Mesendoderm (in vitro differentiated cells): ENCODE measurements at regions not wholly inside any gene's neighbourhood (a gene's known extent, or its start where the extent isn't known, plus 50 kb on each side); places are given as distances from the start of the nearest gene placed in this dataset.
"Not testable (repeated sequence)": the region's sequence is repeated elsewhere in the genome, so short reads cannot be mapped to it uniquely, and the experiment has no call there.

ENCODE experiments used
- DNase-seq: peaks from one replicate; pipeline ENCODE4 v3.0.0; 2013
- H2AK5ac ChIP-seq: 2 replicates; pipeline ENCODE4 v1.6.1; 2013; ENCODE audit warnings: low read length, inconsistent platforms
- H2BK120ac ChIP-seq: 2 replicates; pipeline ENCODE4 v1.6.1; 2013; ENCODE audit warnings: low read depth, mild to moderate bottlenecking, low read length, moderate library complexity, mixed read lengths
- H2BK15ac ChIP-seq: replicated peaks from 2 replicates; pipeline ENCODE4 v1.6.1; 2013; ENCODE audit warnings: low read depth, mild to moderate bottlenecking, moderate library complexity
- H2BK5ac ChIP-seq: 2 replicates; pipeline ENCODE4 v1.6.1; 2013; ENCODE audit warnings: low read length, inconsistent platforms
- H3K18ac ChIP-seq: 2 replicates; pipeline ENCODE4 v1.6.1; 2013; ENCODE audit warnings: mild to moderate bottlenecking, low read length, mixed read lengths
- H3K23ac ChIP-seq: one replicate; pipeline ENCODE4 v1.6.1; 2013; ENCODE audit warnings: low read length
- H3K27ac ChIP-seq: 2 replicates; pipeline ENCODE4 v1.5.1; 2013; ENCODE audit warnings: low read depth, mild to moderate bottlenecking, inconsistent platforms, low read length, moderate library complexity
- H3K27me3 ChIP-seq: 2 replicates; pipeline ENCODE4 v1.6.1; 2013; ENCODE audit warnings: low read length, control low read depth, mild to moderate bottlenecking, inconsistent platforms; ENCODE audit not compliant: insufficient read depth, poor library complexity
- H3K36me3 ChIP-seq: 2 replicates; pipeline ENCODE4 v1.6.1; 2013; ENCODE audit warnings: low read length, inconsistent platforms; ENCODE audit not compliant: control insufficient read depth, insufficient read depth
- H3K4ac ChIP-seq: one replicate; pipeline ENCODE4 v1.6.1; 2013; ENCODE audit warnings: low read depth, mild to moderate bottlenecking, low read length, moderate library complexity
- H3K4me1 ChIP-seq: 2 replicates; pipeline ENCODE4 v1.6.1; 2013; ENCODE audit warnings: low read depth, low read length, inconsistent platforms; ENCODE audit not compliant: control insufficient read depth
- H3K4me2 ChIP-seq: 2 replicates; pipeline ENCODE4 v1.6.1; 2013; ENCODE audit warnings: low read length
- H3K4me3 ChIP-seq: 2 replicates; pipeline ENCODE4 v1.5.1; 2013; ENCODE audit warnings: mild to moderate bottlenecking, low read length
- H3K56ac ChIP-seq: one replicate; pipeline ENCODE4 v1.6.1; 2013; ENCODE audit warnings: low read length
- H3K79me1 ChIP-seq: 2 replicates; pipeline ENCODE4 v1.6.1; 2013; ENCODE audit warnings: low read length, inconsistent platforms
- H3K79me2 ChIP-seq: 2 replicates; pipeline ENCODE4 v1.6.1; 2013; ENCODE audit warnings: mild to moderate bottlenecking, low read length; ENCODE audit not compliant: control insufficient read depth, insufficient read depth
- H3K9ac ChIP-seq: 2 replicates; pipeline ENCODE4 v1.6.1; 2013; ENCODE audit warnings: low read length, inconsistent platforms
- H4K5ac ChIP-seq: one replicate; pipeline ENCODE4 v1.6.1; 2013; ENCODE audit warnings: low read length
- H4K8ac ChIP-seq: one replicate; pipeline ENCODE4 v1.6.1; 2013; ENCODE audit warnings: low read depth, mild to moderate bottlenecking, control low read depth, low read length, moderate library complexity
- WGBS: extraction: QIAGEN DNeasy Blood & Tissue Kit; methylation state at CpG from one replicate; pipeline ENCODE4 v1.1.7; 2013; ENCODE audit warnings: low lambda C conversion rate, missing lambda C conversion rate; ENCODE audit not compliant: insufficient coverage; ENCODE audit errors: extremely low coverage; 5-methylcytosine and 5-hydroxymethylcytosine counted together

- Histone ChIP-seq H3K4ac (no peak overlapping the region), H2BK15ac (no peak overlapping the region), H3K23ac (no peak overlapping the region), H4K8ac (no peak overlapping the region), H2BK5ac (no peak overlapping the region), H3K4me2 (no peak overlapping the region), H2AK5ac (no peak overlapping the region), H3K18ac (no peak overlapping the region), H4K5ac (no peak overlapping the region), H3K27ac (no peak overlapping the region), H3K4me3 (no peak overlapping the region), H3K27me3 (no peaks in the 10 kb centered on the region), H2BK120ac (no peak overlapping the region), H3K4me1 (no peaks in the 10 kb centered on the region), H3K79me2 (no peaks in the 10 kb centered on the region), H3K79me1 (no peaks in the 10 kb centered on the region), H3K9ac (no peak overlapping the region), H3K56ac (no peak overlapping the region), H3K36me3 (no peaks in the 10 kb centered on the region)
- WGBS = no CpG with 5 or more reads among the region's 3 CpGs
- DNase-seq = no peak
These were observed 73.7 kb downstream of the GEMIN8 start for GRCh38 chrX:13955975-13956374.

GRCh38 chrX:13955095-13955647 lies 74.5 kb downstream of the GEMIN8 start:
- Histone ChIP-seq H3K27me3 (no peaks in the 10 kb centered on the region), H3K79me1 (no peaks in the 10 kb centered on the region), H3K56ac (no peak overlapping the region), H3K18ac (no peak overlapping the region), H3K36me3 (no peaks in the 10 kb centered on the region), H2BK120ac (no peak overlapping the region), H3K27ac (no peak overlapping the region), H2BK5ac (no peak overlapping the region), H3K4me3 (no peak overlapping the region), H4K5ac (no peak overlapping the region), H3K4ac (no peak overlapping the region), H4K8ac (no peak overlapping the region), H3K79me2 (no peaks in the 10 kb centered on the region), H3K4me2 (no peak overlapping the region), H3K9ac (no peak overlapping the region), H3K4me1 (no peaks in the 10 kb centered on the region), H3K23ac (no peak overlapping the region), H2BK15ac (no peak overlapping the region), H2AK5ac (no peak overlapping the region)
- DNase-seq = no peak
- no CpG with 5 or more reads among the region's 6 CpGs for WGBS

DNA sequence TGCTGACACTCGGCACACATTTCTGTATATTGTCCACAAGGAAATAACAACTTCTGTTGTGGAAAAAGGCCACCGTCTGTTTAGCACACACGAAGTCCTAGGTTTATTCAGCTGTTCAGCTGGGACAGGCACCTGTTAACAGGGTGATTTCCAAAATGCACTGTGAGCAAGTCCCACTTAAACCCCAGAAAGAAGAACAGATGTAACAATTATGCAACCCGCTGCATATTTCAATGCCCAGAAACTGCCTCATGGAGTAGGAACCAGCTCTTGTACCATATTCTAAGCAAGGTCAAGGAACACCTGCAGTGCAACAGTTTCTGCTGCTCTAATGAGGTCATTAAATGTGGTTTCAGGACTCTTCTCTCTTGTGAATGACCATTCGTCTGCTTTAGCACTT lies 77.1 kb downstream of the GEMIN8 start:
- Histone ChIP-seq H3K23ac (no peak overlapping the region), H3K18ac (no peak overlapping the region), H4K5ac (no peak overlapping the region), H3K27ac (no peak overlapping the region), H3K36me3 (no peaks in the 10 kb centered on the region), H3K4ac (no peak overlapping the region), H3K4me1 (no peaks in the 10 kb centered on the region), H4K8ac (no peak overlapping the region), H3K4me2 (no peak overlapping the region), H3K27me3 (no peaks in the 10 kb centered on the region), H3K79me1 (no peaks in the 10 kb centered on the region), H2BK5ac (no peak overlapping the region), H2BK120ac (no peak overlapping the region), H3K9ac (no peak overlapping the region), H3K4me3 (no peak overlapping the region), H2BK15ac (no peak overlapping the region), H3K56ac (no peak overlapping the region), H2AK5ac (no peak overlapping the region), H3K79me2 (no peaks in the 10 kb centered on the region)
- WGBS = no CpG with 5 or more reads among the region's 5 CpGs
- DNase-seq = no peak

DNA sequence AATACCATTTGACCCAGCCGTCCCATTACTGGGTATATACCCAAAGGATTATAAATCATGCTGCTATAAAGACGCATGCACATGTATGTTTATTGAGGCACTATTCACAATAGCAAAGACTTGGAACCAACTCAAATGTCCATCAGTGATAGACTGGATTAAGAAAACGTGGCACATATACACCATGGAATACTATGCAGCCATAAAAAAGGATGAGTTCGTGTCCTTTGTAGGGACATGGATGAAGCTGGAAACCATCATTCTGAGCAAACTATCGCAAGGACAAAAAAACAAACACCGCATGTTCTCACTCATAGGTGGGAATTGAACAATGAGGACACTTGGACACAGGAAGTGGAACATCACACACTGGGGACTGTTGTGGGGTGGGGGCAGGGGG lies 83.5 kb downstream of the GEMIN8 start:
- not testable (repeated sequence) for H3K4me3 ChIP-seq, H3K56ac ChIP-seq, H2BK120ac ChIP-seq, H4K5ac ChIP-seq, H3K79me2 ChIP-seq, H2BK5ac ChIP-seq, H3K4me2 ChIP-seq, H3K23ac ChIP-seq, DNase-seq, H3K27ac ChIP-seq, H3K27me3 ChIP-seq, H3K4ac ChIP-seq, H3K36me3 ChIP-seq, H3K18ac ChIP-seq, H3K4me1 ChIP-seq, H2AK5ac ChIP-seq, H3K9ac ChIP-seq, H3K79me1 ChIP-seq, H4K8ac ChIP-seq, H2BK15ac ChIP-seq
- WGBS = no CpG with 5 or more reads among the region's 6 CpGs

- not testable (repeated sequence) for H2BK5ac ChIP-seq, H3K36me3 ChIP-seq, H2BK15ac ChIP-seq, H2BK120ac ChIP-seq, H3K23ac ChIP-seq, H4K5ac ChIP-seq, H3K56ac ChIP-seq, H3K4me3 ChIP-seq, H2AK5ac ChIP-seq, H3K27ac ChIP-seq, H3K4me2 ChIP-seq, H3K79me2 ChIP-seq, H3K18ac ChIP-seq, H3K4ac ChIP-seq, H3K79me1 ChIP-seq, H3K4me1 ChIP-seq, DNase-seq, H3K27me3 ChIP-seq, H3K9ac ChIP-seq, H4K8ac ChIP-seq
- no CpG with 5 or more reads among the region's 3 CpGs for WGBS
These were observed 83.9 kb downstream of the GEMIN8 start for GRCh38 chrX:13945787-13946186.

DNA sequence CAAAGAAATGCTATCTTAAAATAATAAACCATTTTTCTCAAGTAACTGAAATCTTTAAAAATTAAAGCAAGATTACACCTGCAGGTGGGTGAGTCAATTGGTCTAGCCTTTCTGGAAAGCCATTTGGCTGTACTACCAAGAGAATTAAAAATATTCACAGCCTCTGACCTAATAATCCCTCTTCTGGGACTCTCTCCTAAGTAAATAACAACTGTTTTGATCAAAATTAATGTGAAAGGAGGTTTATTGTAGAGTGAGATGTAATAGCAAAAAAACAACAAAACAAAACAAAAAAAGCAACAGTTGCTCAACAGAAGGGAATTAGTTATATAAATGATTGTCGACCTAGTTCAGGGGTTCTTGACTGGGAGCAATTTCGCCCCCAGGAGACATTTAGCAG lies 89.0 kb downstream of the GEMIN8 start:
- H3K27ac ChIP-seq = no peak overlapping the region
- no peak overlapping the region for H3K4me3 ChIP-seq
- no peak overlapping the region for H2AK5ac ChIP-seq
- H3K56ac ChIP-seq = no peak overlapping the region
- H2BK5ac ChIP-seq = no peak overlapping the region
- no peak overlapping the region for H3K4ac ChIP-seq
- H2BK120ac ChIP-seq = no peak overlapping the region
- H3K4me2 ChIP-seq = no peak overlapping the region
- H4K5ac ChIP-seq = no peak overlapping the region
- no CpG with 5 or more reads among the region's 2 CpGs for WGBS
- no peaks in the 10 kb centered on the region for H3K4me1 ChIP-seq
- H3K18ac ChIP-seq = no peak overlapping the region
- no peak overlapping the region for H4K8ac ChIP-seq
- H3K79me1 ChIP-seq = no peaks in the 10 kb centered on the region
- DNase-seq = no peak
- H3K9ac ChIP-seq = no peak overlapping the region
- H2BK15ac ChIP-seq = no peak overlapping the region
- no peak overlapping the region for H3K23ac ChIP-seq
- H3K27me3 ChIP-seq = no peaks in the 10 kb centered on the region
- H3K79me2 ChIP-seq = no peaks in the 10 kb centered on the region
- H3K36me3 ChIP-seq = no peaks in the 10 kb centered on the region
